ENCODE measurements at regions not wholly inside any gene's neighbourhood (a gene's known extent, or its start where the extent isn't known, plus 50 kb on each side); places are given as distances from the start of the nearest gene placed in this dataset.
"Not testable (repeated sequence)": the region's sequence is repeated elsewhere in the genome, so short reads cannot be mapped to it uniquely, and the experiment has no call there.

DNA sequence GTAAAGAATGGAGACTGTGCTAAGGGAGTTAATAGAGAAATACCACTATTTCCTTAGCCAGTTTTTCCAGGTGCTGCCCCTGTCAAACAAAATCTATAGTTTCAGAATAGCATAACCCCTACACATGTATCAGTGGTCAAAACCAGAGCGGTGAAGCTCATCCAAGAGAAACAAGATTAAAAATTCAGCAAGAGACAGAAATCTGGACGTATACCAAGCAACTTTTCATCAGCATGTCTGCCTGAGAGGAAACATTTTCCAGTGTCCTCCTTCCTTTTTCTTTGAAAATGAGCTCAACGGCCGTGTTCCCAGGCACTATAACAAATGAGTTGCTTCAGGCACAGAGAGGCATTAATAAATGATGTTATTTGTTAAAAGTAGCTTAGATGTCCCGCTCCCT, 416.5 kb downstream of the BCKDHB start:
- Histone ChIP-seq H3K9me3 (ENCODE audit: control insufficient read depth, insufficient read depth, low read depth, low read length) (no peaks in the 10 kb centered on the region), H3K27me3 (ENCODE audit: control insufficient read depth, insufficient read depth, low read length) (no peaks in the 10 kb centered on the region), H3K4me3 (ENCODE audit: low read depth, low read length) (no peak overlapping the region), H3K27ac (ENCODE audit: low read depth, low read length) (no peak overlapping the region), H3K9ac (ENCODE audit: low read length) (no peak overlapping the region), H3K36me3 (ENCODE audit: control insufficient read depth, insufficient read depth, low read length) (no peaks in the 10 kb centered on the region), H3K4me1 (ENCODE audit: control insufficient read depth, insufficient read depth, low read length) (peaks cover 16% of the 10 kb centered on the region)

DNA sequence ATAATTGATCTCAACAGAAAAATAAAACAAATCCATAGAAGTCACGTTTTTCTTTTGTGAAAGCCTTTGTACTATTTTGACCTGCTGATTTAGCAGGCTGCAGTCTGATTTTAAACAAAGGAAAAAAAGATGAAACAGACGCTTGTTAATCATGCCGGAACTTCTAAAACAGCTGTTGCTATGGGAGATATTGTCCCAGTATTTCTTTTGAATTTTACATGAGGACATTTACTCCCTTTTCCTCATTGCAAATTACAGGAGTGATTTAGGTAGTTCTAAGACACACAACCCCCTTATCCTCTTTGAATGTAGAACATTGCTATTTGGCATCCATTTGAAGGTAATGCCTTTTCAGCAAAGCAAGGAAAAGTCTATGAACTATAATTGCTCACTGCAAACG, 416.1 kb downstream of the BCKDHB start:
- Histone ChIP-seq H3K4me3 (ENCODE audit: low read depth, low read length) (no peak overlapping the region), H3K9me3 (ENCODE audit: control insufficient read depth, insufficient read depth, low read depth, low read length) (no peaks in the 10 kb centered on the region), H3K4me1 (ENCODE audit: control insufficient read depth, insufficient read depth, low read length) (peaks cover 16% of the 10 kb centered on the region), H3K27ac (ENCODE audit: low read depth, low read length) (no peak overlapping the region), H3K36me3 (ENCODE audit: control insufficient read depth, insufficient read depth, low read length) (no peaks in the 10 kb centered on the region), H3K9ac (ENCODE audit: low read length) (no peak overlapping the region), H3K27me3 (ENCODE audit: control insufficient read depth, insufficient read depth, low read length) (no peaks in the 10 kb centered on the region)

DNA sequence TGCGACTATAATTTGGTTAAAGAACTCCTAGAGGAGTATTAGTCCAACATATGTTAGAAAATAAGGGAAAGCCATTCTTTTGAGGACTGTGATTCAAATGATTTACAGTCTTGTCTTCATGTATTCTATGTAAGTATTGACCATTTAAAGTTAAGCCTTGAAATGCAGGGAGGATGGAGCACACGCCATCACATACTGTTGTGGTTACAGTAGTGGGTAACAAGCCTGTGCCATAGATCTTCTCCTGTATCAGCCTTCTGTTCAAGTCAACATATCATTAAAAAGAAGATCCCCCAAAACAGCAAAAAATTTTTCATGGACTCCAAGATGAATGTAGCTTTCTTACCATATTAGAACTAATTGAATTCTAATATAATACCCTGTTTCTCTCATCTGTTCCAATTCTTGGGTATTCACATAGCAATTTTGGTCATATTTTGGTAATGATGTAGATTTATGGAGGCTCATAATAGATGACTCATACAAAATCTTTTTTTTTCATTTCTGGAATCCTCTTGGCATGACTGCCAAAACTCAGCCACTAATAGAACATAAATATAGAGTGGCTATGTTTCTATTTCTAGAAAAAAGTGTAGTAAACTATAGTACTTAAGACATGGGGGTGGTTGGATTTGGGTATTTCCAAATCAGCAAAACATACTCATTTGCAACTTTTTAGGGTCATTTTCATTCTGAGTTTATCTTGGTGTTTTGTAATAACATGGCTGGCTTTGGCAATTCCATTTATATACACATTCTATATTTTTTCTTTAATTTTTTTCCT, 413.5 kb downstream of the BCKDHB start:
- Histone ChIP-seq H3K9me3 (ENCODE audit: control insufficient read depth, insufficient read depth, low read depth, low read length) (no peaks in the 10 kb centered on the region), H3K4me3 (ENCODE audit: low read depth, low read length) (no peak overlapping the region), H3K27me3 (ENCODE audit: control insufficient read depth, insufficient read depth, low read length) (no peaks in the 10 kb centered on the region), H3K27ac (ENCODE audit: low read depth, low read length) (no peak overlapping the region), H3K4me1 (ENCODE audit: control insufficient read depth, insufficient read depth, low read length) (peaks cover 24% of the 10 kb centered on the region), H3K9ac (ENCODE audit: low read length) (no peak overlapping the region), H3K36me3 (ENCODE audit: control insufficient read depth, insufficient read depth, low read length) (no peaks in the 10 kb centered on the region)

DNA sequence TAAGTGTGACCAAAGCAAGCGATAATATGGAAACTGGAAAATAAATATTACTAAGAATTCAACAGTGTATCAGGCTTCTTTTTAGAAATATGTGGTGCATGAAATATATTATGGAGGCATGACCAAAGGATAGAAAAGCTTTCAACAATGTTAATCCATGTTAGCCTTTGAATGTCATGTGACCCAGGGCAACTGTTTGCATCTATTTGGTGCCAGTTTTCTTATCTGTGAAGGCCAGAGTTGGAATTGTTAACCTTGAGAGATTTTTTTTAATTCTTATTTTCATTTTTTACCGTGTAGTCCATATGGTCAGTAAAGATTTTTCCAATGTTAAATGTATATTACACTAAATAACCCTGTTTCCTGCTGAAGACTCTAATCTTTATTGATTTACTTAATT, 411.1 kb downstream of the BCKDHB start:
- Histone ChIP-seq H3K9ac (ENCODE audit: low read length) (no peak overlapping the region), H3K36me3 (ENCODE audit: control insufficient read depth, insufficient read depth, low read length) (no peaks in the 10 kb centered on the region), H3K9me3 (ENCODE audit: control insufficient read depth, insufficient read depth, low read depth, low read length) (no peaks in the 10 kb centered on the region; the same call in 1 of the 2 replicates), H3K27ac (ENCODE audit: low read depth, low read length) (no peak overlapping the region), H3K4me3 (ENCODE audit: low read depth, low read length) (no peak overlapping the region), H3K27me3 (ENCODE audit: control insufficient read depth, insufficient read depth, low read length) (no peaks in the 10 kb centered on the region), H3K4me1 (ENCODE audit: control insufficient read depth, insufficient read depth, low read length) (0 out of 2 replicates have a peak, but pooled peaks cover 8% of the 10 kb centered on the region)

DNA sequence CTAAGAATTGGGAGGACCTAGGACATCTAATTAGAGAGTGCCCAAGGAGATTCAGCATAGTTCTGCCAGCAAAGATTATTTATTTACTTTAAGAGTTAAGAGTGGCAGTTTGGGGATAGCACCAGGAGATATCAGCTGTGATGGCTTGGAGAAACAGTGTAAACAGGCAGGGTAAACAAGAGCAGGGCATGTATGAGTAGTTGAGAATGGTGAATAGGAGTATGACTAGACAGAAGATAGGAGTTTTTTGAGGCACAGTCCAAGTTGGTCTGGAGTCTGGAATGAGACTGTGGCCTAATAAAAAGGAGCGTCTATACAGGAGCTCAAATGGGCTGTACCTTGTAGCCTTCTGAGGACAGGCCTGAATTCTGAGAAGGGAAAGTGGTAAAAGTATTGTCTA, 404.1 kb downstream of the BCKDHB start:
- H3K36me3 ChIP-seq (ENCODE audit: control insufficient read depth, insufficient read depth, low read length); H3K9me3 ChIP-seq (ENCODE audit: control insufficient read depth, insufficient read depth, low read depth, low read length); H3K27ac ChIP-seq (ENCODE audit: low read depth, low read length); H3K4me1 ChIP-seq (ENCODE audit: control insufficient read depth, insufficient read depth, low read length); H3K27me3 ChIP-seq (ENCODE audit: control insufficient read depth, insufficient read depth, low read length); H3K4me3 ChIP-seq (ENCODE audit: low read depth, low read length); H3K9ac ChIP-seq (ENCODE audit: low read length): not testable (repeated sequence)

DNA sequence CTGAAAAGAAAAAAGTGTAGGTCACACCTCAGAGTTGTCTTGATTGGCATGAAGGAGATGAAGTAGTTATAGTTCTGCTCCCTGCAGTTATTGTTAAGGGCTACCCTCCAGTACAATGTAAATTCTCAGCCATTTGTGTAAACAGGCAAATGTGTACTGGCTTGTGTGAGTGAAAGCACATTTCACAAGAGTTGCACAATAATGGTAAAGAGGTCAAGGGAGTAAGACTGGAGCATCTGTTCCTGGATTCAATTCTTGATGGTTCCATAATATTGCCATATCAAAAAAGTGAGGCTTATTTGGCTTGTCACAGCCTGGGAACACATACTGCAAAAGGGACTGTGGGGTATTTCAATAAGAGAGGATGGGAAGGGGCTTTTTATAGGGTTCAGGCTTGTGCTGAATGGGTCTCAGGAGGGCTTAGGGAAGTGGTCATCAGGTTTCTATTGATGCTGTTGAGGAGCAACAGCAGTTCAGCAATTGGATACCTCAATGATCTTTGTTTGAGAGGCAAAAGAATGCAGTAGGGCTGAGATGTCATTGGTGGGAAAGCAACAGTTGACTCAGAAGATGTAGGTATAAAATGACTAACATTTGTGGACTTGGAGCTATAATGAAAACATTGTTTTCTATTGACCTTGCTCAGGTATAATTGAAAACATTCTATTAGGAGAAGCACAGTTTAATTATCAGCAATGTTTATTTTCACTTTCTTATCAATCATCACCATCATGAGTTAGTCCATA, 402.6 kb downstream of the BCKDHB start:
- no peak overlapping the region for H3K27ac ChIP-seq (ENCODE audit: low read depth, low read length)
- H3K4me3 ChIP-seq (ENCODE audit: low read depth, low read length), result no peak overlapping the region
- H3K36me3 ChIP-seq (ENCODE audit: control insufficient read depth, insufficient read depth, low read length), result no peaks in the 10 kb centered on the region
- no peaks in the 10 kb centered on the region for H3K9me3 ChIP-seq (ENCODE audit: control insufficient read depth, insufficient read depth, low read depth, low read length)
- H3K27me3 ChIP-seq (ENCODE audit: control insufficient read depth, insufficient read depth, low read length), result no peaks in the 10 kb centered on the region
- no peaks in the 10 kb centered on the region for H3K4me1 ChIP-seq (ENCODE audit: control insufficient read depth, insufficient read depth, low read length)
- no peak overlapping the region for H3K9ac ChIP-seq (ENCODE audit: low read length)

DNA sequence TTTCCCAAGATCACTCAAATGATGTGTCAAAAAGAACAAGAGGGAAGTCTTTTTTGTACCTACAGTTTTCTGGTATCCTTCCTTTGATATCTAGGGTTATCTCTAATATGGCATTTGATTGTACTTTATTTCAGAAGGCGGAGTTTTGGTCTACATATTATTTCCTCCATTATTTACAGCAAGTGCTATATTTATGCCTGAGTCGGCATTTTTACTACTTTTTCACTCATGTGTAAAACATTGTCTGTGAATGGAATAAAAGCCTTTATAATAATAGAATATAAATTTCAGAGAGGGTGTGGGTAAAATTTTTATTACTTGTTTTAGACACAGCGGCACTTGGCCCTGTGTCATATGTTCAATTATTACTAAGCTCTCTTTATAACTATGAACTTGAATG, 398.4 kb downstream of the BCKDHB start:
- no peaks in the 10 kb centered on the region for H3K27me3 ChIP-seq (ENCODE audit: control insufficient read depth, insufficient read depth, low read length)
- no peaks in the 10 kb centered on the region for H3K36me3 ChIP-seq (ENCODE audit: control insufficient read depth, insufficient read depth, low read length)

DNA sequence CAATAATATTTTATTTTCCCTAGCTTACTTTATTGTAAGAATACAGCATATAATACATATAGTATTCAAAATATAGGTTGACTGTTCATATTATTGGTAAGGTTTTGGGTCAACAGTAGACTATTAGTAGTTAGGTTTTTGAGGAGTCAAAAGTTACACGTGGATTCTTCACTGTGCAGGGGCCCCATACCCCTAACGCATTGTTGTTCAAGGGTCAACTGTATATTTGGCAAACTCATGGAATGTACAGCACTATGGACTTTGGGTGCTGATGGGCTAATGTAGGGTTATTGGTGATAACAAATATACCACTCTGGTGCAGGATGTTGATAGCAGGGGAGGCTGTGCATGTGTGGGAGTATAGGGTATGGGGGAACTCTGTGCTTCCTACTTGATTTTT, 397.2 kb downstream of the BCKDHB start:
- Histone ChIP-seq H3K27ac (ENCODE audit: low read depth, low read length) (no peak overlapping the region), H3K9ac (ENCODE audit: low read length) (no peak overlapping the region), H3K36me3 (ENCODE audit: control insufficient read depth, insufficient read depth, low read length) (no peaks in the 10 kb centered on the region), H3K4me1 (ENCODE audit: control insufficient read depth, insufficient read depth, low read length) (peaks cover 7% of the 10 kb centered on the region; the same call in 1 of the 2 replicates), H3K27me3 (ENCODE audit: control insufficient read depth, insufficient read depth, low read length) (no peaks in the 10 kb centered on the region), H3K4me3 (ENCODE audit: low read depth, low read length) (no peak overlapping the region), H3K9me3 (ENCODE audit: control insufficient read depth, insufficient read depth, low read depth, low read length) (no peaks in the 10 kb centered on the region)

More for the DNA sequence above, 398.4 kb downstream of the BCKDHB start:
- H3K27ac ChIP-seq (ENCODE audit: low read depth, low read length), result no peak overlapping the region
- H3K9me3 ChIP-seq (ENCODE audit: control insufficient read depth, insufficient read depth, low read depth, low read length), result no peaks in the 10 kb centered on the region
- H3K4me1 ChIP-seq (ENCODE audit: control insufficient read depth, insufficient read depth, low read length), result peaks cover 6% of the 10 kb centered on the region; the same call in 1 of the 2 replicates
- no peak overlapping the region for H3K9ac ChIP-seq (ENCODE audit: low read length)
- no peak overlapping the region for H3K4me3 ChIP-seq (ENCODE audit: low read depth, low read length)

DNA sequence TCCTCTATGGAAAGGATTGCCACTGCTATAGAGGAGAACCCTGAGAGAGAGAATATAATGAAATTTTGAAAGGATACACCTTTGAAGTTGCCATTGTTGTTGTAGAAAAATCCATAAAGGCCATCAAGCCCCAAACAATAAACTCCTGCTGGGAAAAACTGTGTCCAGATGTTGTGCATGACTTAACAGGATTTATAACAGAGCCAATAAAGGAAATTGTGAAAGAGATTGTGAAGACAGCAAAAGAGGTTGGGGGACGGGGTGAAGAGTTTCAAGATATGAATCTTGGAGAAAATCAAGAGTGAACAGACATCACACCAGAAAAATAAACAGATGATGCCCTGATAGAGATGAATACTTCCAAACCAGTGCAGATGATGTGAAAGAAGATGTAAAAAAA, 396.4 kb downstream of the BCKDHB start:
- Histone ChIP-seq H3K27me3 (ENCODE audit: control insufficient read depth, insufficient read depth, low read length) (no peaks in the 10 kb centered on the region), H3K27ac (ENCODE audit: low read depth, low read length) (no peak overlapping the region), H3K9me3 (ENCODE audit: control insufficient read depth, insufficient read depth, low read depth, low read length) (no peaks in the 10 kb centered on the region), H3K4me1 (ENCODE audit: control insufficient read depth, insufficient read depth, low read length) (peaks cover 11% of the 10 kb centered on the region; the same call in 1 of the 2 replicates), H3K9ac (ENCODE audit: low read length) (no peak overlapping the region), H3K4me3 (ENCODE audit: low read depth, low read length) (no peak overlapping the region), H3K36me3 (ENCODE audit: control insufficient read depth, insufficient read depth, low read length) (no peaks in the 10 kb centered on the region)

DNA sequence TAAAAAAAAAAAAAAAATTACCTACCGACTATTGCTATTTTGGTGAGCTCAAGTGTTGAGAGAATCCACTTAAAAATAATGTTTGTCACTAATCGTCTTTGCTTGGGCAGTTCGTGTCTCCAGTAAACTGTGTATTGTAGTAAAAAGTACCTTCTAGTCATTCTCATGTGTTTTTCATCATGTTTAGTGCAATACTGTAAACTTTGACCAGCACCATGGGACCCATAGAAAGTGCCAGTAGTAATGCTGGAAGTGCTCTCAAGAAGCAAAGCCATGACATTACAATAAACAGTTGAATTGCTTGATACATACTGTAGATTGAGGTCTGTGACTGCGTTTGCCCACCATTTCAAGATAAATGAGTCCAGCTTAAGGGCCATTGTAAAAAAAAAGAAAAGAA, 395.2 kb downstream of the BCKDHB start:
- Histone ChIP-seq H3K36me3 (ENCODE audit: control insufficient read depth, insufficient read depth, low read length) (no peaks in the 10 kb centered on the region), H3K27ac (ENCODE audit: low read depth, low read length) (no peak overlapping the region), H3K9me3 (ENCODE audit: control insufficient read depth, insufficient read depth, low read depth, low read length) (no peaks in the 10 kb centered on the region), H3K9ac (ENCODE audit: low read length) (no peak overlapping the region), H3K27me3 (ENCODE audit: control insufficient read depth, insufficient read depth, low read length) (no peaks in the 10 kb centered on the region), H3K4me3 (ENCODE audit: low read depth, low read length) (no peak overlapping the region), H3K4me1 (ENCODE audit: control insufficient read depth, insufficient read depth, low read length) (peaks cover 13% of the 10 kb centered on the region; the same call in 1 of the 2 replicates)

Measured in HUES6 (cell line).